Body of pancreas (tissue), 4 donors: ENCODE measurements at regions not wholly inside any gene's neighbourhood (a gene's known extent, or its start where the extent isn't known, plus 50 kb on each side); places are given as distances from the start of the nearest gene placed in this dataset.

Experiments used
- CTCF ChIP-seq, 7 experiments: fragments of 450-650 bp in 4 of 7; fragments of 200-600 bp in 3 of 7; sonication (generic) in 3 of 7; IDR thresholded peaks; one replicate each; pipeline ENCODE4 v1.5.1; 2016 to 2019; ENCODE audit warnings: antibody characterized with exemption in 7 of 7
- POLR2A ChIP-seq, 3 donors: fragments of 450-650 bp; IDR thresholded peaks; one replicate each; pipeline ENCODE4 v1.6.1; 2016; ENCODE audit warnings: antibody characterized with exemption in 3 of 3, mild to moderate bottlenecking in 2 of 3

- TF ChIP-seq CTCF (IDR thresholded peaks at IDR 0.05): no peak
- no peak for TF ChIP-seq POLR2A (IDR thresholded peaks at IDR 0.05)
Observed at GRCh38 chr4:58254291-58254690, 1144.1 kb upstream of the IGFBP7 start.
